GM23338 (cell line): ENCODE measurements at regions not wholly inside any gene's neighbourhood (a gene's known extent, or its start where the extent isn't known, plus 50 kb on each side); places are given as distances from the start of the nearest gene placed in this dataset.

Experiments used
- ATAC-seq: fragments of 200-7000 bp; cut with Tn5 transposase; 3 replicates; pipeline ENCODE4 v1.9.1; 2020
- DNase-seq: peaks from one replicate; pipeline ENCODE4 v3.0.0-alpha.2; 2015; ENCODE audit warnings: low spot score
- H2AFZ ChIP-seq: fragments of 200-600 bp; sonication (generic); 2 replicates; pipeline ENCODE4 v1.8.0; 2016; ENCODE audit warnings: antibody characterized with exemption, mild to moderate bottlenecking, moderate library complexity
- H3F3A ChIP-seq: fragments of 200-600 bp; sonication (generic); replicated peaks from 2 replicates; pipeline ENCODE4 v1.8.0; 2017; ENCODE audit warnings: antibody characterized with exemption, mixed run types, low read depth
- H3K27ac ChIP-seq: fragments of 200-600 bp; sonication (generic); 2 replicates; pipeline ENCODE4 v1.6.1; 2016; ENCODE audit warnings: low read depth
- H3K27me3 ChIP-seq: fragments of 200-600 bp; sonication (generic); 2 replicates; pipeline ENCODE4 v1.8.0; 2016; ENCODE audit warnings: mild to moderate bottlenecking, mixed run types, moderate library complexity; ENCODE audit not compliant: insufficient read depth
- H3K36me3 ChIP-seq: fragments of 200-600 bp; sonication (generic); 2 replicates; pipeline ENCODE4 v1.8.0; 2016; ENCODE audit warnings: mild to moderate bottlenecking; ENCODE audit not compliant: insufficient read depth
- H3K4me1 ChIP-seq: fragments of 200-600 bp; sonication (generic); 2 replicates; pipeline ENCODE4 v1.8.0; 2016; ENCODE audit warnings: mild to moderate bottlenecking, moderate library complexity; ENCODE audit not compliant: insufficient read depth
- H3K4me2 ChIP-seq: fragments of 200-600 bp; sonication (generic); 2 replicates; pipeline ENCODE4 v1.7.1; 2017; ENCODE audit warnings: mixed run types
- H3K4me3 ChIP-seq: fragments of 200-600 bp; sonication (generic); 2 replicates; pipeline ENCODE4 v1.6.1; 2016; ENCODE audit warnings: mixed run types
- H3K79me2 ChIP-seq: fragments of 200-600 bp; sonication (generic); replicated peaks from 2 replicates; pipeline ENCODE4 v1.8.0; 2017; ENCODE audit warnings: mild to moderate bottlenecking; ENCODE audit not compliant: insufficient read depth
- H3K9me2 ChIP-seq: fragments of 200-600 bp; sonication (generic); 2 replicates; pipeline ENCODE4 v1.8.0; 2017; ENCODE audit not compliant: insufficient read depth
- H4K20me1 ChIP-seq: fragments of 200-600 bp; sonication (generic); replicated peaks from 2 replicates; pipeline ENCODE4 v1.8.0; 2017; ENCODE audit warnings: mild to moderate bottlenecking; ENCODE audit not compliant: insufficient read depth
- H3K27ac Mint-ChIP-seq: 2 replicates; pipeline ENCODE4 v1.8.0; 2020; ENCODE audit warnings: inconsistent platforms, mild to moderate bottlenecking, moderate library complexity, mixed read lengths
- H3K27me3 Mint-ChIP-seq: 3 replicates; pipeline ENCODE4 v1.8.0; 2022; ENCODE audit warnings: low read depth, mild to moderate bottlenecking, moderate library complexity, mixed read lengths, inconsistent platforms; ENCODE audit not compliant: insufficient read depth, poor library complexity
- H3K36me3 Mint-ChIP-seq: 3 replicates; pipeline ENCODE4 v1.8.0; 2021; ENCODE audit warnings: low read depth, mild to moderate bottlenecking, inconsistent platforms, moderate library complexity, mixed read lengths
- H3K4me1 Mint-ChIP-seq: 3 replicates; pipeline ENCODE4 v1.8.0; 2020; ENCODE audit warnings: mild to moderate bottlenecking, inconsistent platforms, mixed read lengths
- H3K4me3 Mint-ChIP-seq: 3 replicates; pipeline ENCODE4 v1.8.0; 2021; ENCODE audit warnings: moderate library complexity, mild to moderate bottlenecking, inconsistent platforms, mixed read lengths
- H3K9me3 Mint-ChIP-seq: 3 replicates; pipeline ENCODE4 v1.8.0; 2020; ENCODE audit warnings: moderate library complexity, mild to moderate bottlenecking, inconsistent platforms, mixed read lengths
- CREB1 ChIP-seq: fragments of 250-450 bp; sonication (Bioruptor Pico); IDR thresholded peaks from 2 replicates; pipeline ENCODE4 v1.5.0; 2020; ENCODE audit warnings: low read depth, mild to moderate bottlenecking, moderate library complexity
- CTCF ChIP-seq, 2 experiments: fragments of 200-600 bp in 1 of 2; sonication (generic) in 1 of 2; conservative IDR thresholded peaks; 2 replicates each; pipeline versions ENCODE4 v1.5.1 to v1.6.1; 2016 to 2017; ENCODE audit warnings: antibody characterized with exemption in 2 of 2, low read depth in 2 of 2, mild to moderate bottlenecking in 2 of 2, moderate library complexity in 1 of 2
- ETS1 ChIP-seq: IDR thresholded peaks from 2 replicates; pipeline ENCODE4 v1.6.1; 2016; ENCODE audit warnings: antibody characterized with exemption
- EZH2 ChIP-seq: fragments of 200-600 bp; sonication (generic); IDR thresholded peaks from one replicate; pipeline ENCODE4 v1.8.0; 2017; ENCODE audit warnings: antibody characterized with exemption, mild to moderate bottlenecking, low read depth; ENCODE audit not compliant: unreplicated experiment
- EZH2phosphoT487 ChIP-seq: fragments of 200-600 bp; sonication (generic); IDR thresholded peaks from one replicate; pipeline ENCODE4 v1.8.1; 2018; ENCODE audit warnings: antibody characterized with exemption; ENCODE audit not compliant: unreplicated experiment
- JUNB ChIP-seq: IDR thresholded peaks from one replicate; pipeline ENCODE4 v1.6.1; 2016; ENCODE audit warnings: antibody characterized with exemption; ENCODE audit not compliant: unreplicated experiment
- NANOG ChIP-seq: IDR thresholded peaks from 2 replicates; pipeline ENCODE4 v1.6.1; 2016; ENCODE audit warnings: antibody characterized with exemption, borderline replicate concordance
- POLR2AphosphoS5 ChIP-seq: IDR thresholded peaks from 2 replicates; pipeline ENCODE4 v1.6.1; 2016; ENCODE audit warnings: antibody characterized with exemption, low read depth
- REST ChIP-seq: IDR thresholded peaks from one replicate; pipeline ENCODE4 v1.6.1; 2018; ENCODE audit warnings: antibody characterized with exemption; ENCODE audit not compliant: unreplicated experiment
- STAT1 ChIP-seq: IDR thresholded peaks from one replicate; pipeline ENCODE4 v1.6.1; 2016; ENCODE audit warnings: antibody characterized with exemption; ENCODE audit not compliant: unreplicated experiment
- ZNF114 ChIP-seq: fragments of 250-450 bp; sonication (Bioruptor Pico); IDR thresholded peaks from 2 replicates; pipeline ENCODE4 v1.5.0; 2020; ENCODE audit warnings: mild to moderate bottlenecking, moderate library complexity
- ZNF331 ChIP-seq: fragments of 250-450 bp; sonication (Bioruptor Pico); IDR thresholded peaks from 2 replicates; pipeline ENCODE4 v1.5.0; 2020; ENCODE audit warnings: low read depth, mild to moderate bottlenecking, moderate library complexity
- ZNF462 ChIP-seq: fragments of 250-450 bp; sonication (Bioruptor Pico); IDR thresholded peaks from 2 replicates; pipeline ENCODE4 v1.5.0; 2020; ENCODE audit warnings: mild to moderate bottlenecking, moderate library complexity

GRCh38 chr6:55958790-55959189, 83.4 kb upstream of the BMP5 start (continued):
- TF ChIP-seq CREB1 (CRISPR knock-in tag) (no peak), EZH2phosphoT487 (no peak), ZNF114 (no peak), NANOG (no peak)

- Histone ChIP-seq H3F3A (no peaks in the 10 kb centered on the region), H3K79me2 (no peaks in the 10 kb centered on the region), H4K20me1 (no peaks in the 10 kb centered on the region), H3K4me1 (peaks cover 12% of the 10 kb centered on the region; the same call in 1 of the 2 replicates), H3K27me3 (no peaks in the 10 kb centered on the region), H3K27ac (no peak overlapping the region), H2AFZ (peak overlapping the region; percentile 49; the same call in 1 of the 2 replicates), H3K4me2 (no peak overlapping the region), H3K9me2 (no peaks in the 10 kb centered on the region), H3K36me3 (no peaks in the 10 kb centered on the region), H3K4me3 (no peak overlapping the region)
- H3K27ac Mint-ChIP-seq = no peak overlapping the region
- DNase-seq (no peak), ATAC-seq (no peak)
- peaks cover 13% of the 10 kb centered on the region for H3K4me1 Mint-ChIP-seq
- H3K27me3 Mint-ChIP-seq = peaks cover 1% of the 10 kb centered on the region
- H3K9me3 Mint-ChIP-seq = no peaks in the 10 kb centered on the region; the same call in 2 of the 3 replicates
- no peaks in the 10 kb centered on the region for H3K36me3 Mint-ChIP-seq
- no peak overlapping the region for H3K4me3 Mint-ChIP-seq
- TF ChIP-seq CREB1 (CRISPR knock-in tag) (no peak), ZNF331 (CRISPR knock-in tag) (no peak), ETS1 (no peak), EZH2 (no peak), ZNF114 (no peak), REST (no peak), CTCF (conservative IDR thresholded peaks at IDR 0.05; ENCODE audit: low read depth in 2 of 2) (no peak), POLR2AphosphoS5 (no peak), JUNB (no peak), NANOG (no peak), STAT1 (no peak), EZH2phosphoT487 (no peak), ZNF462 (CRISPR knock-in tag) (no peak)
Observed at GRCh38 chr6:55957961-55958422, 82.6 kb upstream of the BMP5 start.
